ENCODE measurements at regions not wholly inside any gene's neighbourhood (a gene's known extent, or its start where the extent isn't known, plus 50 kb on each side); places are given as distances from the start of the nearest gene placed in this dataset.

- Histone ChIP-seq H2AFZ (ENCODE audit: low read length) (no peak overlapping the region), H3K4me2 (ENCODE audit: low read length) (no peak overlapping the region), H3K27ac (ENCODE audit: low read depth, low read length, poor library complexity, severe bottlenecking) (no peak overlapping the region), H3K4me1 (ENCODE audit: insufficient read depth, low read length, severe bottlenecking) (no peaks in the 10 kb centered on the region), H3K79me2 (ENCODE audit: insufficient read depth, low read length) (no peaks in the 10 kb centered on the region), H3K9me3 (ENCODE audit: low read length) (no peaks in the 10 kb centered on the region), H3K9ac (ENCODE audit: low read length) (no peak overlapping the region), H3K4me3 (ENCODE audit: low read depth, low read length, poor library complexity, severe bottlenecking) (no peak overlapping the region), H3K27me3 (ENCODE audit: insufficient read depth, low read length) (no peaks in the 10 kb centered on the region), H3F3A (ENCODE audit: insufficient read depth, low read length) (no peaks in the 10 kb centered on the region), H3K9me2 (ENCODE audit: low read depth, low read length) (no peaks in the 10 kb centered on the region), H4K20me1 (ENCODE audit: insufficient read depth, low read length) (no peaks in the 10 kb centered on the region), H3K36me3 (ENCODE audit: insufficient read depth, low read length) (no peaks in the 10 kb centered on the region)
- TF ChIP-seq CTCF (IDR thresholded peaks at IDR 0.05; ENCODE audit: low read length) (no peak), EZH2 (IDR thresholded peaks at IDR 0.05; ENCODE audit: borderline replicate concordance, low read length) (no peak)
These were observed 656.9 kb downstream of the KCNT2 start for GRCh38 chr1:195951313-195951712.

- Histone ChIP-seq H3K4me3 (ENCODE audit: low read depth, low read length, poor library complexity, severe bottlenecking) (no peak overlapping the region), H3K4me1 (ENCODE audit: insufficient read depth, low read length, severe bottlenecking) (no peaks in the 10 kb centered on the region), H2AFZ (ENCODE audit: low read length) (no peak overlapping the region), H3K9me2 (ENCODE audit: low read depth, low read length) (no peaks in the 10 kb centered on the region), H3K36me3 (ENCODE audit: insufficient read depth, low read length) (no peaks in the 10 kb centered on the region), H3K27me3 (ENCODE audit: insufficient read depth, low read length) (no peaks in the 10 kb centered on the region), H3K4me2 (ENCODE audit: low read length) (no peak overlapping the region), H3K79me2 (ENCODE audit: insufficient read depth, low read length) (no peaks in the 10 kb centered on the region), H3K9ac (ENCODE audit: low read length) (no peak overlapping the region), H4K20me1 (ENCODE audit: insufficient read depth, low read length) (no peaks in the 10 kb centered on the region), H3F3A (ENCODE audit: insufficient read depth, low read length) (no peaks in the 10 kb centered on the region), H3K27ac (ENCODE audit: low read depth, low read length, poor library complexity, severe bottlenecking) (no peak overlapping the region), H3K9me3 (ENCODE audit: low read length) (no peaks in the 10 kb centered on the region)
- TF ChIP-seq CTCF (IDR thresholded peaks at IDR 0.05; ENCODE audit: low read length) (no peak), EZH2 (IDR thresholded peaks at IDR 0.05; ENCODE audit: borderline replicate concordance, low read length) (no peak)
These were observed 659.9 kb downstream of the KCNT2 start for GRCh38 chr1:195948123-195948895.

GRCh38 chr1:195946500-195946899 is 661.7 kb downstream of the KCNT2 start:
- no peaks in the 10 kb centered on the region for H3K9me2 ChIP-seq (ENCODE audit: low read depth, low read length)
- H3K4me3 ChIP-seq (ENCODE audit: low read depth, low read length, poor library complexity, severe bottlenecking): no peak overlapping the region
- no peaks in the 10 kb centered on the region for H3K27me3 ChIP-seq (ENCODE audit: insufficient read depth, low read length)
- no peaks in the 10 kb centered on the region for H3F3A ChIP-seq (ENCODE audit: insufficient read depth, low read length)
- no peak overlapping the region for H3K27ac ChIP-seq (ENCODE audit: low read depth, low read length, poor library complexity, severe bottlenecking)
- H3K9me3 ChIP-seq (ENCODE audit: low read length): no peaks in the 10 kb centered on the region
- H3K4me1 ChIP-seq (ENCODE audit: insufficient read depth, low read length, severe bottlenecking): no peaks in the 10 kb centered on the region
- H3K36me3 ChIP-seq (ENCODE audit: insufficient read depth, low read length): no peaks in the 10 kb centered on the region
- H3K79me2 ChIP-seq (ENCODE audit: insufficient read depth, low read length): no peaks in the 10 kb centered on the region
- no peak overlapping the region for H2AFZ ChIP-seq (ENCODE audit: low read length)
- no peak for TF ChIP-seq CTCF (IDR thresholded peaks at IDR 0.05; ENCODE audit: low read length)
- no peak for TF ChIP-seq EZH2 (IDR thresholded peaks at IDR 0.05; ENCODE audit: borderline replicate concordance, low read length)
- H3K4me2 ChIP-seq (ENCODE audit: low read length): no peak overlapping the region
- no peak overlapping the region for H3K9ac ChIP-seq (ENCODE audit: low read length)
- no peaks in the 10 kb centered on the region for H4K20me1 ChIP-seq (ENCODE audit: insufficient read depth, low read length)
